ENCODE measurements at regions not wholly inside any gene's neighbourhood (a gene's known extent, or its start where the extent isn't known, plus 50 kb on each side); places are given as distances from the start of the nearest gene placed in this dataset.
"Not testable (repeated sequence)": the region's sequence is repeated elsewhere in the genome, so short reads cannot be mapped to it uniquely, and the experiment has no call there.

DNA sequence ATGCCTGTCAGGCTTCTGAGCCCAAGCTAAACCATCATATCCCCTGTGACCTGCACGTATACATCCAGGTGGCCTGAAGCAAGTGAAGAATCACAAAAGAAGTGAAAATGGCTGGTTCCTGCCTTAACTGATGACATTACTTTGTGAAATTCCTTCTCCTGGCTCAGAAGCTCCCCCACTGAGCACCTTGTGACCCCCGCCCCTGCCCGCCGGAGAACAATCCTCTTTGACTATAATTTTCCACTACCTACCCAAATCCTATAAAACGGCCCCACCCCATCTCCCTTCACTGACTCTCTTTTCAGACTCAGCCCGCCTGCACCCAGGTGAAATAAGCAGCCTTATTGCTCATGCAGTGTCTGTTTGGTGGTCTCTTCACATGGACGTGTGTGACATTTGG lies 673.9 kb upstream of the TPTE start:
- TF ChIP-seq, protein P1, sequence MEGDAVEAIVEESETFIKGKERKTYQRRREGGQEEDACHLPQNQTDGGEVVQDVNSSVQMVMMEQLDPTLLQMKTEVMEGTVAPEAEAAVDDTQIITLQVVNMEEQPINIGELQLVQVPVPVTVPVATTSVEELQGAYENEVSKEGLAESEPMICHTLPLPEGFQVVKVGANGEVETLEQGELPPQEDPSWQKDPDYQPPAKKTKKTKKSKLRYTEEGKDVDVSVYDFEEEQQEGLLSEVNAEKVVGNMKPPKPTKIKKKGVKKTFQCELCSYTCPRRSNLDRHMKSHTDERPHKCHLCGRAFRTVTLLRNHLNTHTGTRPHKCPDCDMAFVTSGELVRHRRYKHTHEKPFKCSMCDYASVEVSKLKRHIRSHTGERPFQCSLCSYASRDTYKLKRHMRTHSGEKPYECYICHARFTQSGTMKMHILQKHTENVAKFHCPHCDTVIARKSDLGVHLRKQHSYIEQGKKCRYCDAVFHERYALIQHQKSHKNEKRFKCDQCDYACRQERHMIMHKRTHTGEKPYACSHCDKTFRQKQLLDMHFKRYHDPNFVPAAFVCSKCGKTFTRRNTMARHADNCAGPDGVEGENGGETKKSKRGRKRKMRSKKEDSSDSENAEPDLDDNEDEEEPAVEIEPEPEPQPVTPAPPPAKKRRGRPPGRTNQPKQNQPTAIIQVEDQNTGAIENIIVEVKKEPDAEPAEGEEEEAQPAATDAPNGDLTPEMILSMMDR (IDR thresholded peaks at IDR 0.05): not testable (repeated sequence)
- not testable (repeated sequence) for TF ChIP-seq POLR2A (IDR thresholded peaks at IDR 0.05)
